Stomach (tissue), 8 donors: ENCODE measurements at regions not wholly inside any gene's neighbourhood (a gene's known extent, or its start where the extent isn't known, plus 50 kb on each side); places are given as distances from the start of the nearest gene placed in this dataset.

Experiments
- DNase-seq, 2 donors: peaks; one replicate each; pipeline versions ENCODE4 v3.0.0 to v3.0.0-alpha.2; 2013 to 2019
- H3K27ac ChIP-seq, 5 donors: fragments of 200-600 bp in 4 of 5; sonication (generic) in 4 of 5; one replicate each; pipeline ENCODE4 v1.5.1; 2013 to 2019; ENCODE audit warnings: mild to moderate bottlenecking in 1 of 5, moderate library complexity in 1 of 5
- H3K27me3 ChIP-seq, 3 donors: fragments of 200-600 bp; sonication (generic); one replicate each; pipeline ENCODE4 v1.5.1; 2017 to 2019; ENCODE audit warnings: mixed run types in 1 of 3
- H3K36me3 ChIP-seq, 4 donors: fragments of 200-600 bp; sonication (generic); 1 replicate in 3 of 4; 2 replicates in 1 of 4; pipeline ENCODE4 v1.5.1; 2016 to 2019
- H3K4me1 ChIP-seq, 4 donors: fragments of 200-600 bp; sonication (generic); one replicate each; pipeline ENCODE4 v1.5.1; 2016 to 2019
- H3K4me3 ChIP-seq, 4 donors: fragments of 200-600 bp; sonication (generic) in 3 of 4; one replicate each; pipeline ENCODE4 v1.5.1; 2016 to 2019; ENCODE audit warnings: mild to moderate bottlenecking in 1 of 4
- H3K9me3 ChIP-seq, 4 donors: fragments of 200-600 bp; sonication (generic); one replicate each; pipeline ENCODE4 v1.5.1; 2016 to 2019
- CTCF ChIP-seq, 7 experiments: fragments of 450-650 bp in 4 of 7; fragments of 200-600 bp in 3 of 7; sonication (generic) in 3 of 7; IDR thresholded peaks; one replicate each; pipeline ENCODE4 v1.5.1; 2016 to 2019; ENCODE audit warnings: antibody characterized with exemption in 7 of 7, control low read depth in 2 of 7, mild to moderate bottlenecking in 1 of 7
- EP300 ChIP-seq: sonication (generic); formaldehyde crosslinking; IDR thresholded peaks from one replicate; pipeline ENCODE4 v1.6.1; 2017; ENCODE audit warnings: antibody characterized with exemption
- POLR2A ChIP-seq, 4 donors: fragments of 450-650 bp; IDR thresholded peaks; one replicate each; pipeline ENCODE4 v1.6.1; 2016; ENCODE audit warnings: antibody characterized with exemption in 4 of 4, control low read depth in 2 of 4, mild to moderate bottlenecking in 1 of 4, moderate library complexity in 1 of 4
- POLR2AphosphoS5 ChIP-seq, 3 donors: sonication (generic); formaldehyde crosslinking; IDR thresholded peaks; one replicate each; pipeline ENCODE4 v1.6.1; 2016; ENCODE audit warnings: antibody characterized with exemption in 3 of 3
- WGBS, 5 donors: extraction: QIAGEN DNeasy Blood & Tissue Kit in 3 of 5; methylation state at CpG; one replicate each; pipeline versions ENCODE4 v1.1.5 to v1.1.7; 2013 to 2018; 5-methylcytosine and 5-hydroxymethylcytosine counted together
- intact Hi-C: fragments of 100-400 bp; cut with DNase I; formaldehyde crosslinking; loops from one replicate; pipeline ENCODE4 v1.15.1; 2023; ENCODE audit warnings: low total_unique reads
- donor health status: healthy with polysubstance abuse.
- donor health status: Bipolar disorder and iron deficiency.
- donor health status: healthy.

GRCh38 chr2:147524912-147525311 is 319.9 kb upstream of the ACVR2A start:
- TF ChIP-seq POLR2AphosphoS5 (IDR thresholded peaks at IDR 0.05): no peak
- no peak for TF ChIP-seq EP300
- TF ChIP-seq CTCF (IDR thresholded peaks at IDR 0.05): no peak
- no peak for TF ChIP-seq POLR2A (IDR thresholded peaks at IDR 0.05)
- Histone ChIP-seq H3K4me3 (no peak overlapping the region), H3K27ac (no peak overlapping the region), H3K4me1 (peaks cover 3 to 12% (median 8%) of the 10 kb centered on the region in 4 donors), H3K9me3 (no peaks in the 10 kb centered on the region), H3K36me3 (no peaks in the 10 kb centered on the region), H3K27me3 (no peaks in the 10 kb centered on the region)
- WGBS, 5 donors: 84 to 92% (median 91%) methylated on average over 3 of the region's 3 CpGs
- DNase-seq: no peak
- intact Hi-C loops: no loop called here

GRCh38 chr2:147523415-147523814 is 321.4 kb upstream of the ACVR2A start:
- no peak for DNase-seq
- intact Hi-C loops: no loop called here

GRCh38 chr2:147521936-147522335 is 322.9 kb upstream of the ACVR2A start:
- WGBS, 5 donors: 91 to 94% (median 92%) methylated on average over 3 of the region's 3 CpGs
- Histone ChIP-seq H3K27me3 (no peaks in the 10 kb centered on the region), H3K9me3 (no peaks in the 10 kb centered on the region), H3K4me1 (peaks cover 3 to 12% (median 8%) of the 10 kb centered on the region in 4 donors), H3K36me3 (no peaks in the 10 kb centered on the region), H3K27ac (no peak overlapping the region), H3K4me3 (no peak overlapping the region)
- no peak for TF ChIP-seq CTCF (IDR thresholded peaks at IDR 0.05)
- no peak for TF ChIP-seq EP300
- TF ChIP-seq POLR2A (IDR thresholded peaks at IDR 0.05): no peak
- no peak for TF ChIP-seq POLR2AphosphoS5 (IDR thresholded peaks at IDR 0.05)
- intact Hi-C loops: no loop called here
- DNase-seq: no peak

More at GRCh38 chr2:147523415-147523814, 321.4 kb upstream of the ACVR2A start:
- Histone ChIP-seq H3K27me3 (no peaks in the 10 kb centered on the region), H3K27ac (no peak overlapping the region), H3K4me3 (no peak overlapping the region), H3K4me1 (peaks cover 3 to 12% (median 8%) of the 10 kb centered on the region in 4 donors), H3K9me3 (no peaks in the 10 kb centered on the region), H3K36me3 (no peaks in the 10 kb centered on the region)
- TF ChIP-seq EP300 (no peak), CTCF (IDR thresholded peaks at IDR 0.05) (no peak), POLR2A (IDR thresholded peaks at IDR 0.05) (no peak), POLR2AphosphoS5 (IDR thresholded peaks at IDR 0.05) (no peak)

GRCh38 chr2:147520817-147521216 is 324.0 kb upstream of the ACVR2A start:
- H3K9me3 ChIP-seq: no peaks in the 10 kb centered on the region
- H3K36me3 ChIP-seq: no peaks in the 10 kb centered on the region
- no peak for TF ChIP-seq POLR2A (IDR thresholded peaks at IDR 0.05)
- TF ChIP-seq CTCF (IDR thresholded peaks at IDR 0.05): no peak
- no peak for TF ChIP-seq POLR2AphosphoS5 (IDR thresholded peaks at IDR 0.05)
- TF ChIP-seq EP300: no peak
- no peaks in the 10 kb centered on the region for H3K27me3 ChIP-seq
- no peak for DNase-seq
- 84 to 92% (median 90%) methylated on average over 3 of the region's 3 CpGs for WGBS, 5 donors
- intact Hi-C loops: no loop called here
- H3K4me3 ChIP-seq: no peak overlapping the region
- H3K27ac ChIP-seq: no peak overlapping the region
- peaks cover under 1 to 7% (median 5%) of the 10 kb centered on the region in 4 donors for H3K4me1 ChIP-seq
